GM23338 (cell line): ENCODE measurements at regions not wholly inside any gene's neighbourhood (a gene's known extent, or its start where the extent isn't known, plus 50 kb on each side); places are given as distances from the start of the nearest gene placed in this dataset.

Experiments used
- ATAC-seq: fragments of 200-7000 bp; cut with Tn5 transposase; 3 replicates; pipeline ENCODE4 v1.9.1; 2020
- DNase-seq: peaks from one replicate; pipeline ENCODE4 v3.0.0-alpha.2; 2015; ENCODE audit warnings: low spot score
- H2AFZ ChIP-seq: fragments of 200-600 bp; sonication (generic); 2 replicates; pipeline ENCODE4 v1.8.0; 2016; ENCODE audit warnings: antibody characterized with exemption, mild to moderate bottlenecking, moderate library complexity
- H3F3A ChIP-seq: fragments of 200-600 bp; sonication (generic); replicated peaks from 2 replicates; pipeline ENCODE4 v1.8.0; 2017; ENCODE audit warnings: antibody characterized with exemption, mixed run types, low read depth
- H3K27ac ChIP-seq: fragments of 200-600 bp; sonication (generic); 2 replicates; pipeline ENCODE4 v1.6.1; 2016; ENCODE audit warnings: low read depth
- H3K27me3 ChIP-seq: fragments of 200-600 bp; sonication (generic); 2 replicates; pipeline ENCODE4 v1.8.0; 2016; ENCODE audit warnings: mild to moderate bottlenecking, mixed run types, moderate library complexity; ENCODE audit not compliant: insufficient read depth
- H3K36me3 ChIP-seq: fragments of 200-600 bp; sonication (generic); 2 replicates; pipeline ENCODE4 v1.8.0; 2016; ENCODE audit warnings: mild to moderate bottlenecking; ENCODE audit not compliant: insufficient read depth
- H3K4me1 ChIP-seq: fragments of 200-600 bp; sonication (generic); 2 replicates; pipeline ENCODE4 v1.8.0; 2016; ENCODE audit warnings: mild to moderate bottlenecking, moderate library complexity; ENCODE audit not compliant: insufficient read depth
- H3K4me2 ChIP-seq: fragments of 200-600 bp; sonication (generic); 2 replicates; pipeline ENCODE4 v1.7.1; 2017; ENCODE audit warnings: mixed run types
- H3K4me3 ChIP-seq: fragments of 200-600 bp; sonication (generic); 2 replicates; pipeline ENCODE4 v1.6.1; 2016; ENCODE audit warnings: mixed run types
- H3K79me2 ChIP-seq: fragments of 200-600 bp; sonication (generic); replicated peaks from 2 replicates; pipeline ENCODE4 v1.8.0; 2017; ENCODE audit warnings: mild to moderate bottlenecking; ENCODE audit not compliant: insufficient read depth
- H3K9me2 ChIP-seq: fragments of 200-600 bp; sonication (generic); 2 replicates; pipeline ENCODE4 v1.8.0; 2017; ENCODE audit not compliant: insufficient read depth
- H4K20me1 ChIP-seq: fragments of 200-600 bp; sonication (generic); replicated peaks from 2 replicates; pipeline ENCODE4 v1.8.0; 2017; ENCODE audit warnings: mild to moderate bottlenecking; ENCODE audit not compliant: insufficient read depth
- H3K27ac Mint-ChIP-seq: 2 replicates; pipeline ENCODE4 v1.8.0; 2020; ENCODE audit warnings: inconsistent platforms, mild to moderate bottlenecking, moderate library complexity, mixed read lengths
- H3K27me3 Mint-ChIP-seq: 3 replicates; pipeline ENCODE4 v1.8.0; 2022; ENCODE audit warnings: low read depth, mild to moderate bottlenecking, moderate library complexity, mixed read lengths, inconsistent platforms; ENCODE audit not compliant: insufficient read depth, poor library complexity
- H3K36me3 Mint-ChIP-seq: 3 replicates; pipeline ENCODE4 v1.8.0; 2021; ENCODE audit warnings: low read depth, mild to moderate bottlenecking, inconsistent platforms, moderate library complexity, mixed read lengths
- H3K4me1 Mint-ChIP-seq: 3 replicates; pipeline ENCODE4 v1.8.0; 2020; ENCODE audit warnings: mild to moderate bottlenecking, inconsistent platforms, mixed read lengths
- H3K4me3 Mint-ChIP-seq: 3 replicates; pipeline ENCODE4 v1.8.0; 2021; ENCODE audit warnings: moderate library complexity, mild to moderate bottlenecking, inconsistent platforms, mixed read lengths
- H3K9me3 Mint-ChIP-seq: 3 replicates; pipeline ENCODE4 v1.8.0; 2020; ENCODE audit warnings: moderate library complexity, mild to moderate bottlenecking, inconsistent platforms, mixed read lengths
- CTCF ChIP-seq, 2 experiments: fragments of 200-600 bp in 1 of 2; sonication (generic) in 1 of 2; conservative IDR thresholded peaks; 2 replicates each; pipeline versions ENCODE4 v1.5.1 to v1.6.1; 2016 to 2017; ENCODE audit warnings: antibody characterized with exemption in 2 of 2, low read depth in 2 of 2, mild to moderate bottlenecking in 2 of 2, moderate library complexity in 1 of 2
- ETS1 ChIP-seq: IDR thresholded peaks from 2 replicates; pipeline ENCODE4 v1.6.1; 2016; ENCODE audit warnings: antibody characterized with exemption
- EZH2 ChIP-seq: fragments of 200-600 bp; sonication (generic); IDR thresholded peaks from one replicate; pipeline ENCODE4 v1.8.0; 2017; ENCODE audit warnings: antibody characterized with exemption, mild to moderate bottlenecking, low read depth; ENCODE audit not compliant: unreplicated experiment
- EZH2phosphoT487 ChIP-seq: fragments of 200-600 bp; sonication (generic); IDR thresholded peaks from one replicate; pipeline ENCODE4 v1.8.1; 2018; ENCODE audit warnings: antibody characterized with exemption; ENCODE audit not compliant: unreplicated experiment
- NANOG ChIP-seq: IDR thresholded peaks from 2 replicates; pipeline ENCODE4 v1.6.1; 2016; ENCODE audit warnings: antibody characterized with exemption, borderline replicate concordance
- POLR2AphosphoS5 ChIP-seq: IDR thresholded peaks from 2 replicates; pipeline ENCODE4 v1.6.1; 2016; ENCODE audit warnings: antibody characterized with exemption, low read depth
- REST ChIP-seq: IDR thresholded peaks from one replicate; pipeline ENCODE4 v1.6.1; 2018; ENCODE audit warnings: antibody characterized with exemption; ENCODE audit not compliant: unreplicated experiment
- STAT1 ChIP-seq: IDR thresholded peaks from one replicate; pipeline ENCODE4 v1.6.1; 2016; ENCODE audit warnings: antibody characterized with exemption; ENCODE audit not compliant: unreplicated experiment
- ZNF114 ChIP-seq: fragments of 250-450 bp; sonication (Bioruptor Pico); IDR thresholded peaks from 2 replicates; pipeline ENCODE4 v1.5.0; 2020; ENCODE audit warnings: mild to moderate bottlenecking, moderate library complexity
- ZNF331 ChIP-seq: fragments of 250-450 bp; sonication (Bioruptor Pico); IDR thresholded peaks from 2 replicates; pipeline ENCODE4 v1.5.0; 2020; ENCODE audit warnings: low read depth, mild to moderate bottlenecking, moderate library complexity
- ZNF462 ChIP-seq: fragments of 250-450 bp; sonication (Bioruptor Pico); IDR thresholded peaks from 2 replicates; pipeline ENCODE4 v1.5.0; 2020; ENCODE audit warnings: mild to moderate bottlenecking, moderate library complexity

GRCh38 chr2:7146151-7146550 is 228.9 kb downstream of the RNF144A start:
- TF ChIP-seq EZH2 (no peak), ZNF331 (CRISPR knock-in tag) (no peak), ZNF114 (CRISPR knock-in tag) (no peak), POLR2AphosphoS5 (no peak), EZH2phosphoT487 (no peak), CTCF (conservative IDR thresholded peaks at IDR 0.05; ENCODE audit: low read depth in 2 of 2) (no peak), ZNF462 (CRISPR knock-in tag) (no peak), STAT1 (no peak), NANOG (no peak), ETS1 (no peak), REST (no peak)
- H3K9me2 ChIP-seq, result peaks cover 30% of the 10 kb centered on the region
- H3K36me3 ChIP-seq, result no peaks in the 10 kb centered on the region; the same call in 1 of the 2 replicates
- Mint-ChIP-seq H3K27me3 (no peaks in the 10 kb centered on the region), H3K9me3 (peaks cover 16% of the 10 kb centered on the region; the same call in 2 of the 3 replicates), H3K4me3 (no peak overlapping the region), H3K36me3 (peaks cover 6% of the 10 kb centered on the region; the same call in 1 of the 3 replicates), H3K4me1 (peaks cover 14% of the 10 kb centered on the region), H3K27ac (no peak overlapping the region)
- no peak overlapping the region for H3K27ac ChIP-seq
- H3F3A ChIP-seq, result no peaks in the 10 kb centered on the region
- H2AFZ ChIP-seq, result no peak overlapping the region
- no peaks in the 10 kb centered on the region for H3K79me2 ChIP-seq
- no peak overlapping the region for H3K4me2 ChIP-seq
- no peak for ATAC-seq
- no peaks in the 10 kb centered on the region; the same call in 1 of the 2 replicates for H4K20me1 ChIP-seq
- DNase-seq, result no peak
- H3K4me3 ChIP-seq, result no peak overlapping the region
- H3K27me3 ChIP-seq, result no peaks in the 10 kb centered on the region
- peaks cover 7% of the 10 kb centered on the region; the same call in 1 of the 2 replicates for H3K4me1 ChIP-seq
